GM12891 (cell line): ENCODE measurements at regions not wholly inside any gene's neighbourhood (a gene's known extent, or its start where the extent isn't known, plus 50 kb on each side); places are given as distances from the start of the nearest gene placed in this dataset.

ENCODE experiments used
- POLR2A ChIP-seq: IDR thresholded peaks from 2 replicates; pipeline ENCODE4 v1.6.1; 2011; ENCODE audit warnings: low read depth, low read length, control low read depth
- POLR2AphosphoS5 ChIP-seq: IDR thresholded peaks from 2 replicates; pipeline ENCODE4 v1.6.1; 2011; ENCODE audit warnings: low read depth, low read length, control low read depth

- TF ChIP-seq POLR2A (no peak), POLR2AphosphoS5 (no peak)
These were observed 141.7 kb downstream of the NDUFA10 start for GRCh38 chr2:239883326-239884050.
